ENCODE measurements at regions not wholly inside any gene's neighbourhood (a gene's known extent, or its start where the extent isn't known, plus 50 kb on each side); places are given as distances from the start of the nearest gene placed in this dataset.

GRCh38 chr20:39298571-39299506, 336.7 kb downstream of the DHX35 start:
- no peak for DNase-seq (ENCODE audit: low spot score)

- no peak for DNase-seq (ENCODE audit: low spot score)
Measured at GRCh38 chr20:39298121-39298520, 336.0 kb downstream of the DHX35 start.

- no peak for DNase-seq (ENCODE audit: low spot score)
Measured at GRCh38 chr20:39295301-39295700, 333.2 kb downstream of the DHX35 start.

GRCh38 chr20:39294137-39294725, 332.1 kb downstream of the DHX35 start:
- DNase-seq (ENCODE audit: low spot score), result no peak

- DNase-seq (ENCODE audit: low spot score), result no peak
Measured at GRCh38 chr20:39292193-39292736, 330.1 kb downstream of the DHX35 start.

- DNase-seq (ENCODE audit: low spot score), result no peak
Measured at GRCh38 chr20:39291301-39291700, 329.2 kb downstream of the DHX35 start.

GRCh38 chr20:39290575-39290974, 328.4 kb downstream of the DHX35 start:
- DNase-seq (ENCODE audit: low spot score), result no peak

GRCh38 chr20:39289831-39290230, 327.7 kb downstream of the DHX35 start:
- no peak for DNase-seq (ENCODE audit: low spot score)

- DNase-seq (ENCODE audit: low spot score), result no peak
Measured at GRCh38 chr20:39289316-39289715, 327.2 kb downstream of the DHX35 start.

GRCh38 chr20:39283464-39283863, 321.3 kb downstream of the DHX35 start:
- DNase-seq (ENCODE audit: low spot score), result no peak

- no peak for DNase-seq (ENCODE audit: low spot score)
Measured at GRCh38 chr20:39282619-39283092, 320.5 kb downstream of the DHX35 start.

GRCh38 chr20:39280875-39281274, 318.7 kb downstream of the DHX35 start:
- no peak for DNase-seq (ENCODE audit: low spot score)

GRCh38 chr20:39278230-39278788, 316.2 kb downstream of the DHX35 start:
- no peak for DNase-seq (ENCODE audit: low spot score)

GRCh38 chr20:39277185-39277584, 315.0 kb downstream of the DHX35 start:
- DNase-seq (ENCODE audit: low spot score), result no peak

GRCh38 chr20:39270837-39271604, 308.9 kb downstream of the DHX35 start:
- no peak for DNase-seq (ENCODE audit: low spot score)

- no peak for DNase-seq (ENCODE audit: low spot score)
Measured at GRCh38 chr20:39269493-39270217, 307.5 kb downstream of the DHX35 start.

GRCh38 chr20:39268981-39269461, 306.9 kb downstream of the DHX35 start:
- DNase-seq (ENCODE audit: low spot score), result no peak

- DNase-seq (ENCODE audit: low spot score), result no peak
Measured at GRCh38 chr20:39268491-39268951, 306.4 kb downstream of the DHX35 start.

GRCh38 chr20:39266989-39267388, 304.8 kb downstream of the DHX35 start:
- DNase-seq (ENCODE audit: low spot score), result no peak

GRCh38 chr20:39264506-39265172, 302.5 kb downstream of the DHX35 start:
- DNase-seq (ENCODE audit: low spot score), result peak; percentile 26
